HL-60 (cell line): ENCODE measurements at regions not wholly inside any gene's neighbourhood (a gene's known extent, or its start where the extent isn't known, plus 50 kb on each side); places are given as distances from the start of the nearest gene placed in this dataset.

Experiments
- GABPA ChIP-seq: IDR thresholded peaks from 2 replicates; pipeline ENCODE4 v1.6.1; 2012; ENCODE audit warnings: low read depth
- POLR2AphosphoS5 ChIP-seq: IDR thresholded peaks from 2 replicates; pipeline ENCODE4 v1.6.1; 2012; ENCODE audit warnings: low read depth
- SPI1 ChIP-seq: IDR thresholded peaks from 2 replicates; pipeline ENCODE4 v1.6.1; 2012; ENCODE audit warnings: low read depth, mild to moderate bottlenecking, borderline replicate concordance
- TF ChIP-seq, protein P1 (sequence below): IDR thresholded peaks from one replicate; pipeline ENCODE4 v1.5.1; 2011; ENCODE audit warnings: low read length, control low read depth, inconsistent platforms; ENCODE audit not compliant: insufficient read depth
- TF ChIP-seq, protein P2 (sequence below): IDR thresholded peaks from 2 replicates; pipeline ENCODE4 v1.6.1; 2012; ENCODE audit warnings: low read depth; ENCODE audit not compliant: insufficient replicate concordance

- TF ChIP-seq, protein P1, sequence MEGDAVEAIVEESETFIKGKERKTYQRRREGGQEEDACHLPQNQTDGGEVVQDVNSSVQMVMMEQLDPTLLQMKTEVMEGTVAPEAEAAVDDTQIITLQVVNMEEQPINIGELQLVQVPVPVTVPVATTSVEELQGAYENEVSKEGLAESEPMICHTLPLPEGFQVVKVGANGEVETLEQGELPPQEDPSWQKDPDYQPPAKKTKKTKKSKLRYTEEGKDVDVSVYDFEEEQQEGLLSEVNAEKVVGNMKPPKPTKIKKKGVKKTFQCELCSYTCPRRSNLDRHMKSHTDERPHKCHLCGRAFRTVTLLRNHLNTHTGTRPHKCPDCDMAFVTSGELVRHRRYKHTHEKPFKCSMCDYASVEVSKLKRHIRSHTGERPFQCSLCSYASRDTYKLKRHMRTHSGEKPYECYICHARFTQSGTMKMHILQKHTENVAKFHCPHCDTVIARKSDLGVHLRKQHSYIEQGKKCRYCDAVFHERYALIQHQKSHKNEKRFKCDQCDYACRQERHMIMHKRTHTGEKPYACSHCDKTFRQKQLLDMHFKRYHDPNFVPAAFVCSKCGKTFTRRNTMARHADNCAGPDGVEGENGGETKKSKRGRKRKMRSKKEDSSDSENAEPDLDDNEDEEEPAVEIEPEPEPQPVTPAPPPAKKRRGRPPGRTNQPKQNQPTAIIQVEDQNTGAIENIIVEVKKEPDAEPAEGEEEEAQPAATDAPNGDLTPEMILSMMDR: no peak
- TF ChIP-seq POLR2AphosphoS5 (no peak), GABPA (no peak), SPI1 (no peak)
- TF ChIP-seq, protein P2, sequence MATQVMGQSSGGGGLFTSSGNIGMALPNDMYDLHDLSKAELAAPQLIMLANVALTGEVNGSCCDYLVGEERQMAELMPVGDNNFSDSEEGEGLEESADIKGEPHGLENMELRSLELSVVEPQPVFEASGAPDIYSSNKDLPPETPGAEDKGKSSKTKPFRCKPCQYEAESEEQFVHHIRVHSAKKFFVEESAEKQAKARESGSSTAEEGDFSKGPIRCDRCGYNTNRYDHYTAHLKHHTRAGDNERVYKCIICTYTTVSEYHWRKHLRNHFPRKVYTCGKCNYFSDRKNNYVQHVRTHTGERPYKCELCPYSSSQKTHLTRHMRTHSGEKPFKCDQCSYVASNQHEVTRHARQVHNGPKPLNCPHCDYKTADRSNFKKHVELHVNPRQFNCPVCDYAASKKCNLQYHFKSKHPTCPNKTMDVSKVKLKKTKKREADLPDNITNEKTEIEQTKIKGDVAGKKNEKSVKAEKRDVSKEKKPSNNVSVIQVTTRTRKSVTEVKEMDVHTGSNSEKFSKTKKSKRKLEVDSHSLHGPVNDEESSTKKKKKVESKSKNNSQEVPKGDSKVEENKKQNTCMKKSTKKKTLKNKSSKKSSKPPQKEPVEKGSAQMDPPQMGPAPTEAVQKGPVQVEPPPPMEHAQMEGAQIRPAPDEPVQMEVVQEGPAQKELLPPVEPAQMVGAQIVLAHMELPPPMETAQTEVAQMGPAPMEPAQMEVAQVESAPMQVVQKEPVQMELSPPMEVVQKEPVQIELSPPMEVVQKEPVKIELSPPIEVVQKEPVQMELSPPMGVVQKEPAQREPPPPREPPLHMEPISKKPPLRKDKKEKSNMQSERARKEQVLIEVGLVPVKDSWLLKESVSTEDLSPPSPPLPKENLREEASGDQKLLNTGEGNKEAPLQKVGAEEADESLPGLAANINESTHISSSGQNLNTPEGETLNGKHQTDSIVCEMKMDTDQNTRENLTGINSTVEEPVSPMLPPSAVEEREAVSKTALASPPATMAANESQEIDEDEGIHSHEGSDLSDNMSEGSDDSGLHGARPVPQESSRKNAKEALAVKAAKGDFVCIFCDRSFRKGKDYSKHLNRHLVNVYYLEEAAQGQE: no peak
Measured at GRCh38 chr7:120164-120991, 72.0 kb upstream of the FAM20C start.
